Neural progenitor cell (in vitro differentiated cells): ENCODE measurements at regions not wholly inside any gene's neighbourhood (a gene's known extent, or its start where the extent isn't known, plus 50 kb on each side); places are given as distances from the start of the nearest gene placed in this dataset.

ENCODE experiments used
- EZH2 ChIP-seq: fragments of 200-600 bp; sonication (generic); IDR thresholded peaks from 2 replicates; pipeline ENCODE4 v1.6.1; 2017; ENCODE audit warnings: antibody characterized with exemption, mild to moderate bottlenecking, moderate library complexity
- EZH2phosphoT487 ChIP-seq: fragments of 200-600 bp; sonication (generic); IDR thresholded peaks from 2 replicates; pipeline ENCODE4 v1.6.1; 2017; ENCODE audit warnings: antibody characterized with exemption
- TF ChIP-seq, protein P1 (sequence below): fragments of 200-600 bp; sonication (generic); IDR thresholded peaks from 2 replicates; pipeline ENCODE4 v1.5.1; 2017; ENCODE audit warnings: antibody characterized with exemption, mild to moderate bottlenecking

DNA sequence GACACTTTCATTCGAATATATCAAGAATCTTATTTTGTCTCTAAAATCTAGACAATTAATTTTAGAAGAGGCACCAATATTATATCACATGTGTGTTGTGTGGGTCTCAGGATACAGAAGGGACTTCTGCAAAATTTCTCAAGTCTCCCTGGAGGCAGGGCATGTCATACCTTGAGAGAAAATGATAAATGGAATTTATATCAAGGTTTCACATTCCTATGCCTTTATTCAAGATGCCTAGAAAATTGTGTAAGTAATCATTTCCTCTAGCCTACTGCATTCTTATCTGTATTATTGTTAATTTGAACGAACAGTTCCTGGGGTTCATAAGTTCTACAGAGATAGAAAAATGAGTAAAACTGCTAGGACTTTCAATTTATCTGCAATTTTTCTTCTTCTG, 1247.9 kb downstream of the GRIK2 start:
- TF ChIP-seq, protein P1, sequence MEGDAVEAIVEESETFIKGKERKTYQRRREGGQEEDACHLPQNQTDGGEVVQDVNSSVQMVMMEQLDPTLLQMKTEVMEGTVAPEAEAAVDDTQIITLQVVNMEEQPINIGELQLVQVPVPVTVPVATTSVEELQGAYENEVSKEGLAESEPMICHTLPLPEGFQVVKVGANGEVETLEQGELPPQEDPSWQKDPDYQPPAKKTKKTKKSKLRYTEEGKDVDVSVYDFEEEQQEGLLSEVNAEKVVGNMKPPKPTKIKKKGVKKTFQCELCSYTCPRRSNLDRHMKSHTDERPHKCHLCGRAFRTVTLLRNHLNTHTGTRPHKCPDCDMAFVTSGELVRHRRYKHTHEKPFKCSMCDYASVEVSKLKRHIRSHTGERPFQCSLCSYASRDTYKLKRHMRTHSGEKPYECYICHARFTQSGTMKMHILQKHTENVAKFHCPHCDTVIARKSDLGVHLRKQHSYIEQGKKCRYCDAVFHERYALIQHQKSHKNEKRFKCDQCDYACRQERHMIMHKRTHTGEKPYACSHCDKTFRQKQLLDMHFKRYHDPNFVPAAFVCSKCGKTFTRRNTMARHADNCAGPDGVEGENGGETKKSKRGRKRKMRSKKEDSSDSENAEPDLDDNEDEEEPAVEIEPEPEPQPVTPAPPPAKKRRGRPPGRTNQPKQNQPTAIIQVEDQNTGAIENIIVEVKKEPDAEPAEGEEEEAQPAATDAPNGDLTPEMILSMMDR = no peak
- no peak for TF ChIP-seq EZH2phosphoT487
- TF ChIP-seq EZH2 = no peak
